DND-41 (cell line): ENCODE measurements at regions not wholly inside any gene's neighbourhood (a gene's known extent, or its start where the extent isn't known, plus 50 kb on each side); places are given as distances from the start of the nearest gene placed in this dataset.

Experiments used
- CTCF ChIP-seq: IDR thresholded peaks from 2 replicates; pipeline ENCODE4 v1.5.1; 2012; ENCODE audit warnings: borderline replicate concordance, low read length, moderate library complexity, mild to moderate bottlenecking; ENCODE audit not compliant: poor library complexity, severe bottlenecking; ENCODE audit errors: extremely low read depth
- EZH2 ChIP-seq: IDR thresholded peaks from 3 replicates; pipeline ENCODE4 v1.6.1; 2012; ENCODE audit warnings: borderline replicate concordance, low read depth, mild to moderate bottlenecking, moderate library complexity, low read length, inconsistent platforms; ENCODE audit not compliant: severe bottlenecking

DNA sequence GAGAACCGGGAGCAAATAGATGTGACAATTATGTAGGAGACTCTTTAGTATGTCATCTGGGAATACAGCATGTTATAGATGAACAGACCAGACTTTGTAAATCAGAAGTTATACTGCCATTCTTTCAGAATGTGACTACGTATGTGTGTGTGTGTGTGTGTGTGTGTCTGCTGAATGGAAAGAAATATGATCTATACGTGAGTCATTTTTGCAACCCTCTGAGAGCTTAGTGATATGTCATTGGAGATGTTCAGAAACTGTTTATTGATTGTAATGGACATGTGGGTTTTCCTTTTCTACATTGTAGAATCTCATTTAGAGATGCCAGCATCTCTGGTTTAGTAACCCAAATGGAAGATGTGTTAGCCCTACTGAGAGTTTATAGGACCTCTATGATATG is 731.5 kb downstream of the TLE1 start:
- TF ChIP-seq CTCF (no peak), EZH2 (no peak)
